Lower leg skin (tissue), 3 donors: ENCODE measurements at regions not wholly inside any gene's neighbourhood (a gene's known extent, or its start where the extent isn't known, plus 50 kb on each side); places are given as distances from the start of the nearest gene placed in this dataset.

Experiments used
- POLR2A ChIP-seq, 2 donors: fragments of 450-650 bp; IDR thresholded peaks; one replicate each; pipeline ENCODE4 v1.6.1; 2016 to 2017; ENCODE audit warnings: antibody characterized with exemption in 2 of 2, mild to moderate bottlenecking in 1 of 2, moderate library complexity in 1 of 2
- TF ChIP-seq, protein P1 (sequence below), 3 donors: fragments of 450-650 bp; IDR thresholded peaks; one replicate each; pipeline ENCODE4 v1.5.1; 2016; ENCODE audit warnings: antibody characterized with exemption in 3 of 3, mild to moderate bottlenecking in 3 of 3, moderate library complexity in 2 of 3

DNA sequence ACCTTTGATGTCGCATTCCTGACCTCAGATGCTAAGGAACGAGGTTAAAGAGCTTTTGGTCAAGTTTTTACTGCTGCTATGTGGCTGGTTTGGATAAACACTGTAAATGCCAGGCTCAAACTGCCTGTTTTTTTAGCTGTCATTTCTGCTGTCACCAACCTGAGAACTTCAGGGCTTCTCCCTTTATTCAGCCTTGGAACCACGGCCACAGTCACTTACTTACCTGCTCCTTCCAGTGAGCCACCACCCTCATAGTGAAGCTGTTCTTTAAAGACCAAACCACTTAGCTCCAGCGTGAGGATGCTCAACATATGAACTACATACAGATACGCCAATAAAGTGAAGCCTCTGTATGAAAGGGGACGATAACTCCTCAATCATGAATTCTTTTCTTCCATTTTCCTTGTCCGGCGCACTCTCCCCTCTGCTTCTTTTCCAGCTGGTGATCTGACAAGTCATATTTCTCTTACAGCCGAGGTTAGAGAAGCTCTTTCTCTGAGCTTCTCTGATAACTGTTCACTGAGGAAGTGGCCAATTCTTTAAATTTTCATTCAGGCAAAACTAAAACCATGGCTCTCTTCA, 152.8 kb upstream of the ANK2 start:
- no peak for TF ChIP-seq POLR2A (IDR thresholded peaks at IDR 0.05)
- TF ChIP-seq, protein P1, sequence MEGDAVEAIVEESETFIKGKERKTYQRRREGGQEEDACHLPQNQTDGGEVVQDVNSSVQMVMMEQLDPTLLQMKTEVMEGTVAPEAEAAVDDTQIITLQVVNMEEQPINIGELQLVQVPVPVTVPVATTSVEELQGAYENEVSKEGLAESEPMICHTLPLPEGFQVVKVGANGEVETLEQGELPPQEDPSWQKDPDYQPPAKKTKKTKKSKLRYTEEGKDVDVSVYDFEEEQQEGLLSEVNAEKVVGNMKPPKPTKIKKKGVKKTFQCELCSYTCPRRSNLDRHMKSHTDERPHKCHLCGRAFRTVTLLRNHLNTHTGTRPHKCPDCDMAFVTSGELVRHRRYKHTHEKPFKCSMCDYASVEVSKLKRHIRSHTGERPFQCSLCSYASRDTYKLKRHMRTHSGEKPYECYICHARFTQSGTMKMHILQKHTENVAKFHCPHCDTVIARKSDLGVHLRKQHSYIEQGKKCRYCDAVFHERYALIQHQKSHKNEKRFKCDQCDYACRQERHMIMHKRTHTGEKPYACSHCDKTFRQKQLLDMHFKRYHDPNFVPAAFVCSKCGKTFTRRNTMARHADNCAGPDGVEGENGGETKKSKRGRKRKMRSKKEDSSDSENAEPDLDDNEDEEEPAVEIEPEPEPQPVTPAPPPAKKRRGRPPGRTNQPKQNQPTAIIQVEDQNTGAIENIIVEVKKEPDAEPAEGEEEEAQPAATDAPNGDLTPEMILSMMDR (IDR thresholded peaks at IDR 0.05), result no peak
